OCI-LY7 (cell line): ENCODE measurements at regions not wholly inside any gene's neighbourhood (a gene's known extent, or its start where the extent isn't known, plus 50 kb on each side); places are given as distances from the start of the nearest gene placed in this dataset.

Source experiments
- BruUV-seq: library from RNA; stranded (reverse); fragments of 400-500 nt; replicated peaks from 2 replicates; lab custom pipeline; 2021; lab: Mats Ljungman, UMichigan
- CTCF ChIA-PET: fragments of 300-600 bp; sonication (Branson Sonifier 250); formaldehyde crosslinking; loops from one replicate; lab custom pipeline; 2022; ENCODE audit warnings: antibody characterized with exemption; ENCODE audit not compliant: unreplicated experiment; lab: Charles Lee
- POLR2A ChIA-PET: fragments of 300-600 bp; sonication (Branson Sonifier 250); formaldehyde crosslinking; loops from one replicate; lab custom pipeline; 2022; ENCODE audit warnings: antibody characterized with exemption; lab: Charles Lee
- DNase-seq: peaks from one replicate; pipeline ENCODE4 v3.0.0-alpha.2; 2015; ENCODE audit warnings: low spot score
- H2AFZ ChIP-seq: fragments of 200-600 bp; sonication (generic), shearing (Covaris generic); 2 replicates; pipeline ENCODE4 v1.6.1; 2014; ENCODE audit warnings: mild to moderate bottlenecking, antibody characterized with exemption, low read length, moderate library complexity
- H3K27ac ChIP-seq: fragments of 200-600 bp; sonication (generic); 2 replicates; pipeline ENCODE4 v1.5.1; 2014; ENCODE audit warnings: mixed run types, low read depth, mild to moderate bottlenecking, moderate library complexity, low read length, inconsistent platforms; ENCODE audit not compliant: poor library complexity, severe bottlenecking
- H3K36me3 ChIP-seq: fragments of 200-600 bp; sonication (generic); 2 replicates; pipeline ENCODE4 v1.6.1; 2014; ENCODE audit warnings: mild to moderate bottlenecking, antibody characterized with exemption, low read length, moderate library complexity, mixed read lengths; ENCODE audit not compliant: insufficient read depth
- H3K4me1 ChIP-seq: fragments of 200-600 bp; sonication (generic); 2 replicates; pipeline ENCODE4 v1.5.1; 2014; ENCODE audit warnings: mild to moderate bottlenecking, low read length; ENCODE audit not compliant: insufficient read depth, poor library complexity, severe bottlenecking
- H3K4me2 ChIP-seq: fragments of 200-600 bp; sonication (generic); 2 replicates; pipeline ENCODE4 v1.6.1; 2014; ENCODE audit warnings: mild to moderate bottlenecking, low read length
- H3K4me3 ChIP-seq: fragments of 200-600 bp; sonication (generic); 2 replicates; pipeline ENCODE4 v1.5.1; 2014; ENCODE audit warnings: mild to moderate bottlenecking, low read depth, low read length; ENCODE audit not compliant: poor library complexity, severe bottlenecking
- H3K79me2 ChIP-seq: fragments of 200-600 bp; sonication (generic); 2 replicates; pipeline ENCODE4 v1.6.1; 2016; ENCODE audit warnings: low read depth, mild to moderate bottlenecking, low read length, moderate library complexity, mixed read lengths; ENCODE audit not compliant: insufficient read depth
- H3K9me2 ChIP-seq: fragments of 200-600 bp; sonication (generic); 2 replicates; pipeline ENCODE4 v1.6.1; 2016; ENCODE audit warnings: mild to moderate bottlenecking, low read length, mixed read lengths; ENCODE audit not compliant: insufficient read depth
- H3K9me3 ChIP-seq: fragments of 200-600 bp; sonication (generic); 2 replicates; pipeline ENCODE4 v1.6.1; 2014; ENCODE audit warnings: mild to moderate bottlenecking, mixed run types, low read length, mixed read lengths
- H4K20me1 ChIP-seq: fragments of 200-600 bp; sonication (generic); 2 replicates; pipeline ENCODE4 v1.6.1; 2014; ENCODE audit warnings: mild to moderate bottlenecking, antibody characterized with exemption, low read length, moderate library complexity, mixed read lengths; ENCODE audit not compliant: insufficient read depth
- EZH2phosphoT487 ChIP-seq: fragments of 200-600 bp; sonication (generic); IDR thresholded peaks from 2 replicates; pipeline ENCODE4 v1.6.1; 2018; ENCODE audit warnings: low read depth, borderline replicate concordance, mild to moderate bottlenecking, mixed run types, antibody characterized with exemption, low read length, moderate library complexity, mixed read lengths
- intact Hi-C: fragments of 100-400 bp; cut with micrococcal nuclease; formaldehyde crosslinking; loops from one replicate; pipeline ENCODE4 v1.10.0; 2022; ENCODE audit not compliant: unreplicated experiment
- TF ChIP-seq, protein P1 (sequence below): fragments of 200-600 bp; sonication (generic); conservative IDR thresholded peaks from 2 replicates; pipeline ENCODE4 v1.5.1; 2014; ENCODE audit warnings: mild to moderate bottlenecking, antibody characterized with exemption, low read length, moderate library complexity, mixed read lengths

DNA sequence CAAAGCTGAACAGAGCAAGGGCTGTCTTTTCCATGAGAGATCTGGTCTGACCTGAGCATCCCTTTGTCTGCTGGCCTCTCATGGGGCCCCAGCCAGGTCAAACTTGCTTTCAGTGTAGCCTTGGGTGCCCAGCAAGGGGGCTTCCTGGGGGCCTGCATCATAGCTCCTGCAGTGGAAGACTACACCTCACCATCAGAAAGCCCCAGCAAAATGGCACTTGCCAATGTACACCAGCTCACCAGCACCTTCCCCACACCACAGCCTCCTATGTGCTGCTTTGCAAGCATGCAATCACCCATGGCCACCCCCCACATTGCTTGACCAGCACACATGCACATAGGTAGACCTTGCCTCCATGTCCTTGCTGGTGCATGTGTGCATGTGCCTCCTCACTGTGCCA is 1478.1 kb downstream of the FSTL5 start:
- Histone ChIP-seq H4K20me1 (no peaks in the 10 kb centered on the region), H3K36me3 (no peaks in the 10 kb centered on the region), H3K27ac (no peak overlapping the region), H2AFZ (no peak overlapping the region), H3K9me2 (no peaks in the 10 kb centered on the region), H3K79me2 (no peaks in the 10 kb centered on the region), H3K4me3 (no peak overlapping the region), H3K4me1 (no peaks in the 10 kb centered on the region), H3K9me3 (no peaks in the 10 kb centered on the region), H3K4me2 (no peak overlapping the region)
- CTCF ChIA-PET = no interaction called here
- BruUV-seq = no TSS peak
- DNase-seq = no peak
- TF ChIP-seq, protein P1, sequence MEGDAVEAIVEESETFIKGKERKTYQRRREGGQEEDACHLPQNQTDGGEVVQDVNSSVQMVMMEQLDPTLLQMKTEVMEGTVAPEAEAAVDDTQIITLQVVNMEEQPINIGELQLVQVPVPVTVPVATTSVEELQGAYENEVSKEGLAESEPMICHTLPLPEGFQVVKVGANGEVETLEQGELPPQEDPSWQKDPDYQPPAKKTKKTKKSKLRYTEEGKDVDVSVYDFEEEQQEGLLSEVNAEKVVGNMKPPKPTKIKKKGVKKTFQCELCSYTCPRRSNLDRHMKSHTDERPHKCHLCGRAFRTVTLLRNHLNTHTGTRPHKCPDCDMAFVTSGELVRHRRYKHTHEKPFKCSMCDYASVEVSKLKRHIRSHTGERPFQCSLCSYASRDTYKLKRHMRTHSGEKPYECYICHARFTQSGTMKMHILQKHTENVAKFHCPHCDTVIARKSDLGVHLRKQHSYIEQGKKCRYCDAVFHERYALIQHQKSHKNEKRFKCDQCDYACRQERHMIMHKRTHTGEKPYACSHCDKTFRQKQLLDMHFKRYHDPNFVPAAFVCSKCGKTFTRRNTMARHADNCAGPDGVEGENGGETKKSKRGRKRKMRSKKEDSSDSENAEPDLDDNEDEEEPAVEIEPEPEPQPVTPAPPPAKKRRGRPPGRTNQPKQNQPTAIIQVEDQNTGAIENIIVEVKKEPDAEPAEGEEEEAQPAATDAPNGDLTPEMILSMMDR = no peak
- no peak for TF ChIP-seq EZH2phosphoT487
- POLR2A ChIA-PET = interaction anchor here (1.0 kb wide), 1 partner anchor 9 kb away, joined by 3 read pairs; no protein-coding TSS in a partner anchor
- intact Hi-C loops = no loop called here

DNA sequence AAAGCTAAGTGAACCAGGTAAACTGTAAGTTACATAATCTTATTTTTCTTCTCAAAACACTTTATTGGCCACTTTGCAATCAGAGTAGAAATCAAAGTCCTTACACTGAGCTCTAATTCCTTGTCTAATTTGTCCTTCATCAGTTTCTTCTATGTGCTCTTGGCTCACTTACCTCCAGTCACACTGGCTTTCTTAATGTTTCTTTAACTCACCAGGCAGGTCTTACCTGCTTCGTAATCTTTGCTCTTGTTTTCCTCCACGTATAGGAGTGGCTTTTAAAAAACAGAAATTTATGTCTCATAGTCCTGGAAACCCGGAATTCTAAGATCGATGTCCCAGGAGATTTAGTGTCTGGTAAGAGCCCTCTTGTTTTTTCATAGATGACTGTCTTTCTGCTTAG is 1462.1 kb downstream of the FSTL5 start:
- Histone ChIP-seq H2AFZ (no peak overlapping the region), H3K4me2 (no peak overlapping the region), H3K4me1 (no peaks in the 10 kb centered on the region), H3K9me3 (no peaks in the 10 kb centered on the region), H3K9me2 (no peaks in the 10 kb centered on the region), H3K36me3 (no peaks in the 10 kb centered on the region), H3K79me2 (no peaks in the 10 kb centered on the region), H3K4me3 (no peak overlapping the region), H4K20me1 (no peaks in the 10 kb centered on the region), H3K27ac (no peak overlapping the region)
- POLR2A ChIA-PET = interaction anchor here (0.6 kb wide), 1 partner anchor 570 kb away, joined by 3 read pairs; no protein-coding TSS in a partner anchor
- CTCF ChIA-PET = no interaction called here
- no peak for TF ChIP-seq EZH2phosphoT487
- TF ChIP-seq, protein P1 = no peak
- no peak for DNase-seq
- intact Hi-C loops = no loop called here
- BruUV-seq = no TSS peak

DNA sequence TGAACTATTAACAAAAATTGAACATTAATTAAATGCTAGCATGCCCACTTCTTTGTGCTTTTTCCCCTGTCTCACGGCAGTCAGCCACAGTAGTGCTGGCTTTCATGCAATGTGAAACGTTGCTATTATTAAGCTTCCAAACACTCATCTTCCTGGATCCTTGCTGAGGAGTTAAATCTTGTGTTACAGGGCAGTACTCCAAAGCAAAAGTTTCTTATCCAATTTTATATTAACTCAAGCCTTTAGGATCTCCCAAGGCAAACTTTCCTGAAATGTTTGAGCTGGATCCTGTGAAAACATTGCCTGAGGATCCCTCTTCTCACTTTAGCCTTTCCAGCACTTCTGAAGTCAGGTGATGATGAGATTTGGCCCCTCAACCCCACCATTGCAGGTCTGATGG is 1454.8 kb downstream of the FSTL5 start:
- POLR2A ChIA-PET = no interaction called here
- intact Hi-C loops = no loop called here
- no TSS peak for BruUV-seq

More for the DNA sequence above, 1454.8 kb downstream of the FSTL5 start:
- Histone ChIP-seq H3K27ac (no peak overlapping the region), H3K4me1 (no peaks in the 10 kb centered on the region), H3K9me3 (no peaks in the 10 kb centered on the region), H3K79me2 (no peaks in the 10 kb centered on the region), H3K9me2 (no peaks in the 10 kb centered on the region), H3K36me3 (no peaks in the 10 kb centered on the region), H4K20me1 (no peaks in the 10 kb centered on the region), H2AFZ (no peak overlapping the region), H3K4me2 (no peak overlapping the region), H3K4me3 (no peak overlapping the region)
- no peak for TF ChIP-seq EZH2phosphoT487
- TF ChIP-seq, protein P1 = no peak
- CTCF ChIA-PET = no interaction called here
- DNase-seq = no peak
